Trophoblast cell (in vitro differentiated cells and primary cell): ENCODE measurements at regions not wholly inside any gene's neighbourhood (a gene's known extent, or its start where the extent isn't known, plus 50 kb on each side); places are given as distances from the start of the nearest gene placed in this dataset.

Source experiments
- DNase-seq, 2 donors: peaks; one replicate each; pipeline ENCODE4 v3.0.0-alpha.2; 2016
- H2AFZ ChIP-seq: 2 replicates; pipeline ENCODE4 v1.6.1; 2013; ENCODE audit warnings: low read length, moderate library complexity, mild to moderate bottlenecking; ENCODE audit not compliant: insufficient read depth, poor library complexity
- H2AK5ac ChIP-seq: 2 replicates; pipeline ENCODE4 v1.6.1; 2013; ENCODE audit warnings: mild to moderate bottlenecking, low read length
- H2BK120ac ChIP-seq: 2 replicates; pipeline ENCODE4 v1.6.1; 2013; ENCODE audit warnings: low read length, mild to moderate bottlenecking, moderate library complexity; ENCODE audit not compliant: insufficient read depth, poor library complexity
- H2BK12ac ChIP-seq: 2 replicates; pipeline ENCODE4 v1.6.1; 2013; ENCODE audit warnings: mild to moderate bottlenecking, low read length, moderate library complexity
- H2BK5ac ChIP-seq: 2 replicates; pipeline ENCODE4 v1.6.1; 2013; ENCODE audit warnings: low read length, low read depth, moderate library complexity, mild to moderate bottlenecking; ENCODE audit not compliant: poor library complexity
- H3K14ac ChIP-seq: 2 replicates; pipeline ENCODE4 v1.6.1; 2013; ENCODE audit warnings: mild to moderate bottlenecking, low read length
- H3K18ac ChIP-seq: 2 replicates; pipeline ENCODE4 v1.6.1; 2013; ENCODE audit warnings: mild to moderate bottlenecking, low read length
- H3K23ac ChIP-seq: 2 replicates; pipeline ENCODE4 v1.6.1; 2013; ENCODE audit warnings: low read length
- H3K27ac ChIP-seq: 2 replicates; pipeline ENCODE4 v1.5.1; 2013; ENCODE audit warnings: low read depth, mild to moderate bottlenecking, inconsistent platforms, low read length, moderate library complexity
- H3K27me3 ChIP-seq: 2 replicates; pipeline ENCODE4 v1.6.1; 2013; ENCODE audit warnings: inconsistent platforms, mild to moderate bottlenecking, low read length, moderate library complexity; ENCODE audit not compliant: insufficient read depth
- H3K36me3 ChIP-seq, 2 experiments: 1 replicate in 1 of 2; 2 replicates in 1 of 2; pipeline ENCODE4 v1.6.1; 2013; ENCODE audit warnings: low read length in 2 of 2, mild to moderate bottlenecking in 2 of 2, moderate library complexity in 1 of 2; ENCODE audit not compliant: insufficient read depth in 2 of 2, control insufficient read depth in 1 of 2
- H3K4ac ChIP-seq: 2 replicates; pipeline ENCODE4 v1.6.1; 2013; ENCODE audit warnings: low read depth, mild to moderate bottlenecking, low read length, moderate library complexity
- H3K4me1 ChIP-seq, 2 experiments: 1 replicate in 1 of 2; 2 replicates in 1 of 2; pipeline ENCODE4 v1.6.1; 2013; ENCODE audit warnings: low read length in 2 of 2, mild to moderate bottlenecking in 2 of 2, moderate library complexity in 1 of 2; ENCODE audit not compliant: insufficient read depth in 2 of 2, control insufficient read depth in 1 of 2
- H3K4me2 ChIP-seq: 2 replicates; pipeline ENCODE4 v1.6.1; 2013; ENCODE audit warnings: inconsistent platforms, mild to moderate bottlenecking, low read length, moderate library complexity
- H3K4me3 ChIP-seq: 2 replicates; pipeline ENCODE4 v1.5.1; 2013; ENCODE audit warnings: mild to moderate bottlenecking, low read depth, low read length, inconsistent platforms
- H3K79me1 ChIP-seq: one replicate; pipeline ENCODE4 v1.6.1; 2013; ENCODE audit warnings: low read length
- H3K79me2 ChIP-seq: 2 replicates; pipeline ENCODE4 v1.6.1; 2013; ENCODE audit warnings: low read length, mild to moderate bottlenecking; ENCODE audit not compliant: control insufficient read depth, insufficient read depth, poor library complexity
- H3K9ac ChIP-seq: 2 replicates; pipeline ENCODE4 v1.6.1; 2013; ENCODE audit warnings: mild to moderate bottlenecking, low read length
- H3K9me3 ChIP-seq: 2 replicates; pipeline ENCODE4 v1.6.1; 2013; ENCODE audit warnings: low read depth, mild to moderate bottlenecking, control low read depth, inconsistent platforms, low read length; ENCODE audit not compliant: insufficient read depth
- H4K12ac ChIP-seq: 2 replicates; pipeline ENCODE4 v1.6.1; 2013; ENCODE audit warnings: low read depth, mild to moderate bottlenecking, low read length, moderate library complexity
- H4K8ac ChIP-seq: 2 replicates; pipeline ENCODE4 v1.6.1; 2013; ENCODE audit warnings: low read depth, mild to moderate bottlenecking, low read length, moderate library complexity
- H4K91ac ChIP-seq: one replicate; pipeline ENCODE4 v1.6.1; 2013; ENCODE audit warnings: low read depth, mild to moderate bottlenecking, low read length, moderate library complexity
- WGBS: extraction: QIAGEN DNeasy Blood & Tissue Kit; methylation state at CpG from one replicate; pipeline ENCODE4 v1.1.7; 2013; ENCODE audit warnings: missing lambda C conversion rate; ENCODE audit not compliant: insufficient read length, insufficient coverage; ENCODE audit errors: extremely low coverage; 5-methylcytosine and 5-hydroxymethylcytosine counted together

DNA sequence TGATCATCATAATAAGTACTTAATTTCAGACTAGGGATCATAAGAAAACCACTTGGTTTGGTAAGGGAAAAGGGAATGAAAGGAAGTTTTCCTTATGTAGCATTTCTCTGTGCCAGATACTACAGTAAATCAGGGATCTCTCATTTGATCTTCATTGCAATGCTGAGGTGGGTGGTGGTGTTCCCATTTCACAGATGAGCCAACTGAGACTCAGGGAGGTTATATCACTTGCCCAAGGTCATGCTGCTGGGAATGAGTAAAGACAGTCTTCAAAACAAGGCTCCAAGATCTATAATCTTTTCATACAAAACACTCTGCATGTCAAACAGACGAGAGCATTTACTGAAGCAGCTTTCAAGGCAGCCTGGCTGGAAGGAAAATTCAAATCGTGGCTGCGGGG, 124.6 kb downstream of the GP2 start:
- no peaks in the 10 kb centered on the region for H3K79me2 ChIP-seq

DNA sequence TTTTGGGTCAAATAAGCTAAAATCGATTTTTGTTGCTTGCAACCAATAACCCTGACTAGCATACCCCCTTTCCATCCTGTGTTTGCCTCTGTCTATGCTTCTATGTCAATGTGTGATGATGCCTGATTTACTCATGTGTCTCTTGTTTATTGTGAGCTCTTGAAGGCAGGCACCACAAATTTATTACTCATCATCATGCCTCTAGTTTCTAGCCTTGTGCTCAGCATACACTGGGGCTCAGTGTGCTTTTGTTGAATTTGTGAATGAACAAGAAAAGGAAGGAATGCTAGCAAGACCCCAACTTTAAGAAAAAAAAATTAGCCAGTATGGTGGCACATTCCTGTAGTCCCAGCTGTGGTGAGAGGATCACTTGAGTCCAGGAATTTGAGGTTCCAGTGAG, 119.1 kb upstream of the GPR139 start:
- Histone ChIP-seq H3K4me1 (no peaks in the 10 kb centered on the region), H3K9ac (no peak overlapping the region), H4K91ac (no peak overlapping the region), H2BK12ac (no peak overlapping the region), H3K27ac (no peak overlapping the region), H4K12ac (no peak overlapping the region), H3K4ac (no peak overlapping the region), H3K23ac (no peak overlapping the region), H2BK120ac (no peak overlapping the region), H2BK5ac (no peak overlapping the region), H3K4me2 (no peak overlapping the region), H3K4me3 (no peak overlapping the region), H3K18ac (no peak overlapping the region), H2AFZ (no peak overlapping the region), H3K27me3 (no peaks in the 10 kb centered on the region), H2AK5ac (no peak overlapping the region), H4K8ac (no peak overlapping the region), H3K36me3 (no peaks in the 10 kb centered on the region), H3K14ac (no peak overlapping the region), H3K79me2 (no peaks in the 10 kb centered on the region), H3K9me3 (no peaks in the 10 kb centered on the region), H3K79me1 (no peaks in the 10 kb centered on the region)
- DNase-seq, result no peak
- WGBS, result no CpG with 5 or more reads among the region's 1 CpG

More for the DNA sequence above, 124.6 kb downstream of the GP2 start:
- no CpG with 5 or more reads among the region's 3 CpGs for WGBS
- Histone ChIP-seq H2BK5ac (no peak overlapping the region), H2BK120ac (no peak overlapping the region), H3K4me1 (no peaks in the 10 kb centered on the region), H3K18ac (no peak overlapping the region), H3K4ac (no peak overlapping the region), H3K9me3 (peaks cover 3% of the 10 kb centered on the region), H2AFZ (no peak overlapping the region), H3K27me3 (no peaks in the 10 kb centered on the region), H2AK5ac (no peak overlapping the region), H3K4me3 (no peak overlapping the region), H3K14ac (no peak overlapping the region), H4K91ac (no peak overlapping the region), H3K9ac (no peak overlapping the region), H4K8ac (no peak overlapping the region), H4K12ac (no peak overlapping the region), H3K79me1 (no peaks in the 10 kb centered on the region), H3K4me2 (no peak overlapping the region), H3K36me3 (no peaks in the 10 kb centered on the region), H3K23ac (no peak overlapping the region), H3K27ac (no peak overlapping the region), H2BK12ac (no peak overlapping the region)
- DNase-seq, result no peak

DNA sequence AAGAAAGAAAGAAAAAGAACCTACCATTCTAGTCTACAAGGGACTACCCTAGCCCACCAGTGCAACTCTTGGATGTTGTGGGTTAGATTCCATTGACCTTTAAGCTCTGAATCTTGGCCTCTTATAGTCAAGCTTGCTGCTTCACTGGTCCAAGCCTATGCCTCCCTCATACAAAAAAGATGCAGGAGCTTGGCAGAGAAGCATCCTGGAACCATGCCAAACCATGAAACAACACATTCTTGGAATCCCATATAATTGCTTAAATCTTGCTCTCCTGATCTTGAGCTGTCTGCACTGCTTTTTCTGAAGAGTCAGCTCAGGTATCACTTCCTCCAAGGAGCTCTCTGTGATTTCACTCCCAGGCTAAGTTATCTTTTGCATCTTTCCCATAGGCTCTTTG, 117.9 kb upstream of the GPR139 start:
- Histone ChIP-seq H3K36me3 (no peaks in the 10 kb centered on the region), H2BK120ac (no peak overlapping the region), H3K27me3 (no peaks in the 10 kb centered on the region), H2BK5ac (no peak overlapping the region), H4K91ac (no peak overlapping the region), H3K79me2 (no peaks in the 10 kb centered on the region), H3K14ac (no peak overlapping the region), H2AFZ (no peak overlapping the region), H3K9ac (no peak overlapping the region), H3K4me3 (no peak overlapping the region), H3K79me1 (no peaks in the 10 kb centered on the region), H3K9me3 (no peaks in the 10 kb centered on the region), H3K18ac (no peak overlapping the region), H3K4me1 (no peaks in the 10 kb centered on the region), H4K12ac (no peak overlapping the region), H2BK12ac (no peak overlapping the region), H3K4ac (no peak overlapping the region), H3K23ac (no peak overlapping the region), H4K8ac (no peak overlapping the region), H3K4me2 (no peak overlapping the region), H3K27ac (no peak overlapping the region), H2AK5ac (no peak overlapping the region)
- peak in 1 of 2 donors; percentile 27 for DNase-seq

DNA sequence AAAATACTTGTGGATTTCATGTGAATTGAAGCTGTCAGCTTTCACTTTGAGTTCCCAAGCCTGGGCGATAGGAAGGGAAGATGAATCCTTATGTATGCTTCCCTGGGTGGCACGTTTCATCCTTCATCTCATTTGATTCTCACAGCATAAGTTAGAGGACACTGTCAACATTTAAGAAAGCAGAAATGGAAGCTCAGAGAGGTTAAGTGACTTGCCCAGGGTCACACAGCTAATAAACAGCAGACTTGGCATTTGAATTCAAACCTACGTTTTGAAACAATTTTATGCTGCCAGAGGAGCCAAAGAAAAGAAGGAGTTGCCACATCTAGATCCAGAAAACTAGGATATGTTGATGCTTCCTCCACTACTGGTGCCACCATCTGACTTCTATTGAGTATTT, 108.3 kb upstream of the GPR139 start:
- H3K4ac ChIP-seq, result no peak overlapping the region
- H3K9me3 ChIP-seq, result peaks cover 2% of the 10 kb centered on the region
- no peak overlapping the region for H4K91ac ChIP-seq
- no peaks in the 10 kb centered on the region for H3K36me3 ChIP-seq
- no peaks in the 10 kb centered on the region for H3K79me2 ChIP-seq
- no peaks in the 10 kb centered on the region for H3K4me1 ChIP-seq
- H3K23ac ChIP-seq, result no peak overlapping the region
- H3K14ac ChIP-seq, result no peak overlapping the region
- H3K9ac ChIP-seq, result no peak overlapping the region
- no peak overlapping the region for H3K4me3 ChIP-seq
- H3K27ac ChIP-seq, result no peak overlapping the region
- no CpG with 5 or more reads among the region's 3 CpGs for WGBS
- no peak for DNase-seq
- H2AK5ac ChIP-seq, result no peak overlapping the region
- no peak overlapping the region for H3K4me2 ChIP-seq
- H2BK120ac ChIP-seq, result no peak overlapping the region
- H2BK12ac ChIP-seq, result no peak overlapping the region
- no peak overlapping the region for H3K18ac ChIP-seq
- H3K27me3 ChIP-seq, result no peaks in the 10 kb centered on the region
- H2AFZ ChIP-seq, result no peak overlapping the region
- no peaks in the 10 kb centered on the region for H3K79me1 ChIP-seq
- no peak overlapping the region for H2BK5ac ChIP-seq
- H4K12ac ChIP-seq, result no peak overlapping the region
- H4K8ac ChIP-seq, result no peak overlapping the region
